Hepatocyte (in vitro differentiated cells): ENCODE measurements at regions not wholly inside any gene's neighbourhood (a gene's known extent, or its start where the extent isn't known, plus 50 kb on each side); places are given as distances from the start of the nearest gene placed in this dataset.

Source experiments
- DNase-seq: peaks from one replicate; pipeline ENCODE4 v3.0.0-alpha.2; 2016; ENCODE audit warnings: low spot score
- H2AFZ ChIP-seq: fragments of 200-600 bp; sonication (generic); 2 replicates; pipeline ENCODE4 v1.6.0; 2016; ENCODE audit warnings: antibody characterized with exemption, mild to moderate bottlenecking
- H3K27ac ChIP-seq: fragments of 200-600 bp; sonication (generic); 2 replicates; pipeline ENCODE4 v1.5.1; 2016; ENCODE audit warnings: mild to moderate bottlenecking
- H3K27me3 ChIP-seq: fragments of 200-600 bp; sonication (generic); 2 replicates; pipeline ENCODE4 v1.6.1; 2016
- H3K36me3 ChIP-seq: fragments of 200-600 bp; sonication (generic); replicated peaks from 2 replicates; pipeline ENCODE4 v1.5.1; 2016; ENCODE audit warnings: low read depth; ENCODE audit not compliant: insufficient read depth
- H3K4me1 ChIP-seq: fragments of 200-600 bp; sonication (generic); 2 replicates; pipeline ENCODE4 v1.5.1; 2016; ENCODE audit warnings: mild to moderate bottlenecking, moderate library complexity; ENCODE audit not compliant: insufficient read depth
- H3K4me2 ChIP-seq: fragments of 200-600 bp; sonication (generic); 2 replicates; pipeline ENCODE4 v1.6.0; 2016
- H3K4me3 ChIP-seq: fragments of 200-600 bp; sonication (generic); 2 replicates; pipeline ENCODE4 v1.5.1; 2016; ENCODE audit warnings: mild to moderate bottlenecking
- H3K79me2 ChIP-seq: fragments of 200-600 bp; sonication (generic); 2 replicates; pipeline ENCODE4 v1.6.0; 2017; ENCODE audit warnings: mild to moderate bottlenecking
- H3K9me2 ChIP-seq: fragments of 200-600 bp; sonication (generic); replicated peaks from 2 replicates; pipeline ENCODE4 v1.6.0; 2017; ENCODE audit warnings: mild to moderate bottlenecking; ENCODE audit not compliant: insufficient read depth
- H3K9me3 ChIP-seq: fragments of 200-600 bp; sonication (generic); 2 replicates; pipeline ENCODE4 v1.5.1; 2016; ENCODE audit warnings: low read depth, mild to moderate bottlenecking
- H4K20me1 ChIP-seq: fragments of 200-600 bp; sonication (generic); 2 replicates; pipeline ENCODE4 v1.6.0; 2016; ENCODE audit warnings: mild to moderate bottlenecking; ENCODE audit not compliant: insufficient read depth, poor library complexity, severe bottlenecking
- EZH2 ChIP-seq: fragments of 200-600 bp; sonication (generic); IDR thresholded peaks from 2 replicates; pipeline ENCODE4 v1.6.1; 2016; ENCODE audit warnings: antibody characterized with exemption, mild to moderate bottlenecking, borderline replicate concordance
- EZH2phosphoT487 ChIP-seq: fragments of 200-600 bp; sonication (generic); IDR thresholded peaks from one replicate; pipeline ENCODE4 v1.6.1; 2018; ENCODE audit warnings: antibody characterized with exemption, mild to moderate bottlenecking, low read depth, moderate library complexity; ENCODE audit not compliant: unreplicated experiment, severe bottlenecking
- WGBS: methylation state at CpG from one replicate; pipeline ENCODE4 v1.1.6; 2016; ENCODE audit warnings: low lambda C conversion rate; ENCODE audit errors: missing lambda C conversion rate; 5-methylcytosine and 5-hydroxymethylcytosine counted together
- TF ChIP-seq, protein P1 (sequence below): fragments of 200-600 bp; sonication (generic); IDR thresholded peaks from 2 replicates; pipeline ENCODE4 v1.5.1; 2016; ENCODE audit warnings: antibody characterized with exemption, mild to moderate bottlenecking; ENCODE audit not compliant: poor library complexity

DNA sequence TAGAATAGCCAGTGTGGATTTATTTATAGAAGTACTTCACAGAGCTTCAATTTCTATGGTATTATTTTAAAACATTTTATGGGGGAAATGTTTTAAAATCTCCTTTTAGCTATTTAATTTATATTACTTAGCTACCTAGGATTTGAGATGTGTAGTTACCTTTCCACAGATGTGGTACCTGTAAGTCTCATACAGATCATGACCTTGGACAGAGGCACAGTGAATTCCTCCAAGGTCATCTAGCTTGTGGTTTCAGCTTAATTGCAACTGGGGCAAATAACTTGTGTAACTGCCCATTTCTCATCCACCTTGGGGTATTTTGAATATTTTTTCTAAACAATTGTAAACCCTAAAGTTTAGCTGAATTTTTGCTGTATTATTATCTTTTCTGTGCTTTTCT, 89.2 kb downstream of the DMRTA1 start:
- H3K9me3 ChIP-seq, result no peaks in the 10 kb centered on the region
- no peak for DNase-seq
- no peaks in the 10 kb centered on the region for H4K20me1 ChIP-seq
- H3K27me3 ChIP-seq, result no peaks in the 10 kb centered on the region
- H3K27ac ChIP-seq, result no peak overlapping the region
- no peak overlapping the region for H3K4me3 ChIP-seq
- H3K79me2 ChIP-seq, result no peaks in the 10 kb centered on the region
- TF ChIP-seq EZH2, result no peak
- TF ChIP-seq, protein P1, sequence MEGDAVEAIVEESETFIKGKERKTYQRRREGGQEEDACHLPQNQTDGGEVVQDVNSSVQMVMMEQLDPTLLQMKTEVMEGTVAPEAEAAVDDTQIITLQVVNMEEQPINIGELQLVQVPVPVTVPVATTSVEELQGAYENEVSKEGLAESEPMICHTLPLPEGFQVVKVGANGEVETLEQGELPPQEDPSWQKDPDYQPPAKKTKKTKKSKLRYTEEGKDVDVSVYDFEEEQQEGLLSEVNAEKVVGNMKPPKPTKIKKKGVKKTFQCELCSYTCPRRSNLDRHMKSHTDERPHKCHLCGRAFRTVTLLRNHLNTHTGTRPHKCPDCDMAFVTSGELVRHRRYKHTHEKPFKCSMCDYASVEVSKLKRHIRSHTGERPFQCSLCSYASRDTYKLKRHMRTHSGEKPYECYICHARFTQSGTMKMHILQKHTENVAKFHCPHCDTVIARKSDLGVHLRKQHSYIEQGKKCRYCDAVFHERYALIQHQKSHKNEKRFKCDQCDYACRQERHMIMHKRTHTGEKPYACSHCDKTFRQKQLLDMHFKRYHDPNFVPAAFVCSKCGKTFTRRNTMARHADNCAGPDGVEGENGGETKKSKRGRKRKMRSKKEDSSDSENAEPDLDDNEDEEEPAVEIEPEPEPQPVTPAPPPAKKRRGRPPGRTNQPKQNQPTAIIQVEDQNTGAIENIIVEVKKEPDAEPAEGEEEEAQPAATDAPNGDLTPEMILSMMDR, result no peak
- TF ChIP-seq EZH2phosphoT487, result no peak
- no peaks in the 10 kb centered on the region for H3K4me1 ChIP-seq
- no peak overlapping the region for H3K4me2 ChIP-seq
- no peaks in the 10 kb centered on the region for H3K36me3 ChIP-seq
- no peak overlapping the region for H2AFZ ChIP-seq
- H3K9me2 ChIP-seq, result no peaks in the 10 kb centered on the region

DNA sequence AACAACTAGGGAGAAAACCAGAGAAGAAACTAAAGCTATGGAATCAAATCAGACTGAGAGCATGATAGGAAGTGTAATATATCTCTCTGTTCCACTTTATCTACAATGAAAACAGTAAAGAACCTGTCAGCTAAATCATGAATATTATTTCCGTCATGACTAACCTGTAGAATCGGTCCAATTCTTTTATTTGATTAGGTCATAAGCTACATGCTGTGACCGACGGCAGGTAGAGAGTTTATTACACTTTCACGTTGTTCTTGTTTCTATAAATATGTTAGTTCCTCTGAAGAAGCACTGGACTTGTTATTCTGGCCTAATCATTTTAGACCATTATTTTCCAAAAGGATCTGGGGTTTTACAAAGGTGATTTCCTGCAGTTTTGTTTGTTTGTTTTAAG, 91.1 kb downstream of the DMRTA1 start:
- DNase-seq, result no peak
- WGBS, result 90% methylated on average over 5 of the region's 5 CpGs

DNA sequence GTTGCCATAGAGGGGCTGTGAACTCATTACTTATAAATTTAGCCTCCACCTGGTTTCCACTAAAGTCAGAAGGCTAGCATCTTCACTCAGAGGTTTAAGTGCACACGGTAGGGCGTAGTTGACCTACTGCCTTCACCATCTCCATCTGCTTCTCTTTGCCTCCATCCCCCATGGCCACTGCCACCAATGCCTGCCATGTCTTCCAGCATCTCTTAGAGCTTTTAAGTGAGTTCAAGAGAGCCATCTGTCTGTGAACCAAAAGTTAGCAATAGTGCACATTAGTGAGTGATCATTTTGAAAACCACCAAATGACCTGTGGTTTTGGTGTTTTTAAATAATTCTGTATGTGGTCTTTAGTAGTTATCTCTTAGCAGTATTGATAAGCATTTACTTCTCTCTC, 102.0 kb downstream of the DMRTA1 start:
- no peak for DNase-seq
- no peaks in the 10 kb centered on the region for H3K4me1 ChIP-seq
- no peaks in the 10 kb centered on the region for H3K36me3 ChIP-seq
- H3K27me3 ChIP-seq, result no peaks in the 10 kb centered on the region
- no peak overlapping the region for H3K27ac ChIP-seq
- no peaks in the 10 kb centered on the region for H3K79me2 ChIP-seq
- no peak overlapping the region for H2AFZ ChIP-seq
- WGBS, result 86% methylated on average over 2 of the region's 2 CpGs
- no peaks in the 10 kb centered on the region for H4K20me1 ChIP-seq
- no peaks in the 10 kb centered on the region for H3K9me3 ChIP-seq
- H3K4me2 ChIP-seq, result no peak overlapping the region
- H3K9me2 ChIP-seq, result no peaks in the 10 kb centered on the region
- no peak overlapping the region for H3K4me3 ChIP-seq
- TF ChIP-seq EZH2 (no peak), EZH2phosphoT487 (no peak)
- TF ChIP-seq, protein P1, result no peak

More for the DNA sequence above, 91.1 kb downstream of the DMRTA1 start:
- Histone ChIP-seq H3K4me1 (no peaks in the 10 kb centered on the region), H2AFZ (no peak overlapping the region), H3K4me2 (no peak overlapping the region), H3K9me3 (no peaks in the 10 kb centered on the region), H3K27me3 (no peaks in the 10 kb centered on the region), H3K79me2 (no peaks in the 10 kb centered on the region), H4K20me1 (no peaks in the 10 kb centered on the region), H3K9me2 (no peaks in the 10 kb centered on the region), H3K36me3 (no peaks in the 10 kb centered on the region), H3K4me3 (no peak overlapping the region), H3K27ac (no peak overlapping the region)
- no peak for TF ChIP-seq EZH2phosphoT487
- no peak for TF ChIP-seq EZH2
- TF ChIP-seq, protein P1, result no peak

DNA sequence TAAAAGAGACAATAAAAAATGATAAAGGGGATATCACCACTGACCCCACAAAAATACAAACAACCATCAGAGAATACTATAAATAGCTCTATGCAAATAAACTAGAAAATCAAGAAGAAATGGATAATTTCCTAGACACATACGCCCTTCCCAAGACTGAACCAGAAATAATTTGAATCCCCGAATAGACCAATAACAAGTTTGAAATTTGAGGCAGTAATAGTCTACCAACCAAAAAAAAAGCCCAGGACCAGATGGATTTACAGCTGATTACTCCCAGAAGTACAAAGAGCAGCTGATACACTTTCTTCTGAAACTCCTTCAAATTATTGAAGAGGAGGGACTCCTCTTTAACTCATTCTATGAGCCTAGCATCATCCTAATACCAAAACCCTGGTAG, 128.1 kb downstream of the DMRTA1 start:
- H3K4me2 ChIP-seq, result no peak overlapping the region
- no peaks in the 10 kb centered on the region for H3K9me2 ChIP-seq
- no peaks in the 10 kb centered on the region for H3K79me2 ChIP-seq
- no peaks in the 10 kb centered on the region for H3K27me3 ChIP-seq
- H3K4me1 ChIP-seq, result no peaks in the 10 kb centered on the region
- H3K27ac ChIP-seq, result no peak overlapping the region
- TF ChIP-seq EZH2 (no peak), EZH2phosphoT487 (no peak)
- TF ChIP-seq, protein P1, result no peak
- H3K9me3 ChIP-seq, result no peaks in the 10 kb centered on the region
- no peak for DNase-seq
- no peaks in the 10 kb centered on the region for H4K20me1 ChIP-seq
- H2AFZ ChIP-seq, result no peak overlapping the region
- H3K36me3 ChIP-seq, result no peaks in the 10 kb centered on the region
- WGBS, result 83% methylated on average over 2 of the region's 2 CpGs
- H3K4me3 ChIP-seq, result no peak overlapping the region
